ENCODE measurements at regions not wholly inside any gene's neighbourhood (a gene's known extent, or its start where the extent isn't known, plus 50 kb on each side); places are given as distances from the start of the nearest gene placed in this dataset.

DNA sequence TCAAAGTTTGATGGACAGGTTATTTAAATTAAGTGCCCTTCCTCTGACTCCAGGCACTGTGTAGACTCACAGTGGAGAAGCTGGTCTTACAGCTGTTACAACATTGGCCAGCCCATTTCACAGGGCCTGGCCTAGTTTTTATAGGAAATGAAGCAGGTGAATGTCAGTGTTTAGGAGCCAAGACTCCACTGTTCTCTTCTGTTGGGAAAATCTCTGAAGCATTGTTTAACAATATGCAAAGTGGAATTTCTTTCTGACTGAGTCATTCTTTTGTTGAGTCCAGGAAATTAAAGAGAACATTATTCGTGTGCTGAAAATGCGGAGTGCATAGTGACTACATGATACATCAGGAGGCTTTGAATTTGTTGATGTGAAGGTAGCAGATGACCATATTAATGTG lies 64.7 kb downstream of the ARRDC4 start:
- ChIA-PET CTCF (no interaction called here), POLR2A (no interaction called here)
- Mint-ChIP-seq H3K27ac (no peak overlapping the region), H3K9me3 (peaks cover 3% of the 10 kb centered on the region), H3K4me1 (no peaks in the 10 kb centered on the region), H3K4me3 (no peak overlapping the region), H3K27me3 (no peaks in the 10 kb centered on the region), H3K36me3 (ENCODE audit: low read depth) (no peaks in the 10 kb centered on the region)
- no peak for DNase-seq

GRCh38 chr15:98034731-98035130 lies 74.2 kb downstream of the ARRDC4 start:
- Mint-ChIP-seq H3K36me3 (ENCODE audit: low read depth) (no peaks in the 10 kb centered on the region), H3K9me3 (no peaks in the 10 kb centered on the region), H3K4me1 (no peaks in the 10 kb centered on the region), H3K27ac (no peak overlapping the region), H3K4me3 (no peak overlapping the region), H3K27me3 (no peaks in the 10 kb centered on the region)
- ChIA-PET POLR2A (no interaction called here), CTCF (interaction anchor here (0.7 kb wide), 1 partner anchor 285 kb away, joined by 5 read pairs; no protein-coding TSS in a partner anchor)
- no peak for DNase-seq

DNA sequence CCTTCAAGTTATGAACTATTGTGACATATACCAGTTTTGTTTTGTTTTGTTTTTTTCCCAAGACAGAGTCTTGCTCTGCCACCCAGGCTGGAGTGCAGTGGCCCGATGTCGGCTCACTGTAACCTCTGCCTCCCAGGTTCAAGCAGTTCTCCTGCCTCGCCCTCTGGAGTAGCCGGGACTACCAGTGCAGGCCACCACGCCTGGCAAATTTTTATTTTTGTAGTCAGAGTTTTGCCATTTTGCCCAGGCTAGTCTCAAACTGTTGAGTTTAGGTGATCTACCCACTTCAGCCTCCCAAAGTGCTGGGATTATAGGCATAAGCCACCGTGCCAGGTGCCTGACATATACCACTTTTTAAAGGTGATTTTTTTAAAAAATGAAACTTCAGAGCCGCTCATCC lies 74.6 kb downstream of the ARRDC4 start:
- no peak overlapping the region for H3K4me3 Mint-ChIP-seq
- ChIA-PET CTCF (interaction anchor here (0.7 kb wide), 1 partner anchor 285 kb away, joined by 5 read pairs; no protein-coding TSS in a partner anchor), POLR2A (no interaction called here)
- no peak overlapping the region for H3K27ac Mint-ChIP-seq
- no peaks in the 10 kb centered on the region for H3K4me1 Mint-ChIP-seq
- H3K27me3 Mint-ChIP-seq = no peaks in the 10 kb centered on the region
- H3K9me3 Mint-ChIP-seq = no peaks in the 10 kb centered on the region
- DNase-seq = no peak
- H3K36me3 Mint-ChIP-seq (ENCODE audit: low read depth) = no peaks in the 10 kb centered on the region

GRCh38 chr15:98035577-98036010 lies 75.1 kb downstream of the ARRDC4 start:
- CTCF ChIA-PET = no interaction called here
- no peak overlapping the region for H3K27ac Mint-ChIP-seq
- POLR2A ChIA-PET = no interaction called here
- no peaks in the 10 kb centered on the region for H3K9me3 Mint-ChIP-seq
- no peaks in the 10 kb centered on the region for H3K4me1 Mint-ChIP-seq
- no peaks in the 10 kb centered on the region for H3K27me3 Mint-ChIP-seq
- no peak for DNase-seq
- no peak overlapping the region for H3K4me3 Mint-ChIP-seq
- no peaks in the 10 kb centered on the region for H3K36me3 Mint-ChIP-seq (ENCODE audit: low read depth)

GRCh38 chr15:98039596-98039995 lies 79.1 kb downstream of the ARRDC4 start:
- Mint-ChIP-seq H3K4me3 (no peak overlapping the region), H3K36me3 (ENCODE audit: low read depth) (no peaks in the 10 kb centered on the region), H3K4me1 (no peaks in the 10 kb centered on the region), H3K27ac (no peak overlapping the region), H3K27me3 (no peaks in the 10 kb centered on the region), H3K9me3 (no peaks in the 10 kb centered on the region)
- POLR2A ChIA-PET = no interaction called here
- CTCF ChIA-PET = no interaction called here
- no peak for DNase-seq

DNA sequence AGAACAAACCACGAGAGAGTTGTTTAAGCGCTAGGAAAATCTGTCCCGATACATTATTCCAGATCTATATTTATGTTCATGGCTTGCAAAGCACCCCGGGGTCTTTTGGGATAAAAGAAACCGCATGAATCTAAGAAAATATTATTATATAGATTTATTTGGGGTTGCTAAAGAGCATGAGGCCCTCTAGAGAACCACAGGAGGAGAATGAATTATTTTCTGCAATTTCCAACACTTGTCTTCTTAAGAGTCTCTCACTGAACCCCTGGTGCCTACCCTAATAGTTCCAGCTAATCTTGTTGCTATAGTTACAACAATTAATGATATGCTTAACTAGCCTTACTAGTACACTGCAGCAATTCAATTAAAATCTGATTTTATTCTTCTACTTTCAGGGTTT lies 79.6 kb downstream of the ARRDC4 start:
- H3K36me3 Mint-ChIP-seq (ENCODE audit: low read depth) = no peaks in the 10 kb centered on the region
- ChIA-PET CTCF (no interaction called here), POLR2A (no interaction called here)
- H3K4me3 Mint-ChIP-seq = no peak overlapping the region
- no peaks in the 10 kb centered on the region for H3K4me1 Mint-ChIP-seq
- H3K27me3 Mint-ChIP-seq = no peaks in the 10 kb centered on the region
- DNase-seq = no peak
- no peaks in the 10 kb centered on the region for H3K9me3 Mint-ChIP-seq
- no peak overlapping the region for H3K27ac Mint-ChIP-seq

DNA sequence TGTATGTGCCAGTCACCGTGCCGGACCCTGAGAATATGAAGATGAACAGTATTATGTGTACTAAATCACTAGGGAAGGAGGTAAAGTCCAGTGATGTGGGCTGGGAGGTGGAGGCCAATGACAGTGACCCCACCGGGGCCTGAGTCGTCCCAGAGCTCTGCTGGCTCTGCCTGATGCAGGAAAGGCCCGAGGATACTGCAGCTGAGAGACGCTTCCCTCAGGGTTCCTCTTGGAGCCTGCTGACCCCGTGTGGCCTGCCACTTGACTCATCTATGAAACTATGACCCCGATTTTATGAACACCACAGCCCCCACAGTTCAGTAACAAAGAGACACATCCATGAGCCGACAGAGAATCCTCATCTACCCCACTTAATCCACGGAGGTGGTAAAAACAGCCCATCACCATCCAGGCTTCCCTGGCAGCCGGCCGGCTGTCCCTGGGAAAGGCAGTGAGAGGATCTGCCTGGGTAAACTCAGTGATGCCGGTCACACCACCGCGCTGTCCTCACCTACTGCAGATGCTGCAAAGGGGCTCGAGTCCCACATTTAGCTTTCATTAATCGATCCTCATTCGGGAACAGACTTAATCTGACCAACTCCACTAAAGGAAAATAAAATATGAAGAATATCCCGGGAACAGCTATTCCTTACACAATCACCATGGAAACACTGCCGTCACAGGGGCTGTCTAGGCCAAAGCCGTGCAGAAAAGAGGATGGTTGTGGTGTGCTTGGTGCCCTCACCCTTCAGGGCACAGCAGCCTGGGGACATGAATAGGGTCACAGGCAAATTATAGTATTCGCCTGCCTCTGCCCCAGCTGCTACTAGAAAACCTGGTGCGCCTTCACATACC lies 82.9 kb downstream of the ARRDC4 start:
- Mint-ChIP-seq H3K36me3 (ENCODE audit: low read depth) (no peaks in the 10 kb centered on the region), H3K27ac (no peak overlapping the region), H3K27me3 (no peaks in the 10 kb centered on the region), H3K9me3 (no peaks in the 10 kb centered on the region), H3K4me1 (no peaks in the 10 kb centered on the region), H3K4me3 (no peak overlapping the region)
- CTCF ChIA-PET = no interaction called here
- no peak for DNase-seq
- POLR2A ChIA-PET = no interaction called here

DNA sequence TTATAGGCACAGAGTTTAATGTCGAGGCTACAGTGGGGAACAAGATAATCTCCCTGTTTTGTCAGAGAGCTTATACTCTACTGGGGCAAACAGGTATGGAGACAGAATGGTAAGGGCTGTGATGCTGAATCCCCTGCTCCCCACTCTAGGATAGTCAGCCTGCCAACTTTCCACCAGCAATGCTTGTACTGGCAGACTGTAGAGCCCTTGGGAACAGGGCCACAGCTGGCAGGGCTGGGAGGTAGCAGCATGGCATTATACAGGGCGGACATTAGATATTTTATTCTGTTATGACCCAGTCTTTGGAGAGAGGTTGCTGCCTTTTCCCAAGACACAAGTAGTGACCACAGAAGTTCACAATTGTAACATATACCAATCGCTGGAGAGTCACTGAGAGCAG lies 91.2 kb downstream of the ARRDC4 start:
- Mint-ChIP-seq H3K36me3 (ENCODE audit: low read depth) (no peaks in the 10 kb centered on the region), H3K27ac (no peak overlapping the region), H3K4me3 (no peak overlapping the region), H3K27me3 (no peaks in the 10 kb centered on the region), H3K9me3 (peaks cover 4% of the 10 kb centered on the region), H3K4me1 (no peaks in the 10 kb centered on the region)
- CTCF ChIA-PET = interaction anchor here (1.0 kb wide), 1 partner anchor 31 kb away, joined by 3 read pairs; no protein-coding TSS in a partner anchor
- no peak for DNase-seq
- POLR2A ChIA-PET = no interaction called here

- Mint-ChIP-seq H3K4me3 (no peak overlapping the region), H3K9me3 (peaks cover 8% of the 10 kb centered on the region), H3K36me3 (ENCODE audit: low read depth) (no peaks in the 10 kb centered on the region), H3K4me1 (no peaks in the 10 kb centered on the region), H3K27me3 (no peaks in the 10 kb centered on the region), H3K27ac (no peak overlapping the region)
- ChIA-PET CTCF (no interaction called here), POLR2A (no interaction called here)
- no peak for DNase-seq
These were observed 97.0 kb downstream of the ARRDC4 start for GRCh38 chr15:98057453-98057852.

- Mint-ChIP-seq H3K36me3 (ENCODE audit: low read depth) (no peaks in the 10 kb centered on the region), H3K9me3 (peaks cover 2% of the 10 kb centered on the region), H3K4me3 (no peak overlapping the region), H3K4me1 (no peaks in the 10 kb centered on the region), H3K27me3 (no peaks in the 10 kb centered on the region), H3K27ac (no peak overlapping the region)
- no peak for DNase-seq
- ChIA-PET POLR2A (no interaction called here), CTCF (interaction anchor here (0.6 kb wide), 1 partner anchor 480 kb away, joined by 3 read pairs; no protein-coding TSS in a partner anchor)
These were observed 102.4 kb downstream of the ARRDC4 start for GRCh38 chr15:98062869-98063268.

- Mint-ChIP-seq H3K4me1 (no peaks in the 10 kb centered on the region), H3K9me3 (peaks cover 2% of the 10 kb centered on the region), H3K4me3 (no peak overlapping the region), H3K27me3 (no peaks in the 10 kb centered on the region), H3K36me3 (ENCODE audit: low read depth) (no peaks in the 10 kb centered on the region), H3K27ac (no peak overlapping the region)
- no peak for DNase-seq
- ChIA-PET POLR2A (no interaction called here), CTCF (no interaction called here)
These were observed 102.8 kb downstream of the ARRDC4 start for GRCh38 chr15:98063315-98063714.

- Mint-ChIP-seq H3K9me3 (no peaks in the 10 kb centered on the region), H3K4me1 (no peaks in the 10 kb centered on the region), H3K36me3 (ENCODE audit: low read depth) (no peaks in the 10 kb centered on the region), H3K27me3 (no peaks in the 10 kb centered on the region), H3K27ac (no peak overlapping the region), H3K4me3 (no peak overlapping the region)
- ChIA-PET POLR2A (no interaction called here), CTCF (no interaction called here)
- DNase-seq = no peak
These were observed 103.4 kb downstream of the ARRDC4 start for GRCh38 chr15:98063871-98064270.

DNA sequence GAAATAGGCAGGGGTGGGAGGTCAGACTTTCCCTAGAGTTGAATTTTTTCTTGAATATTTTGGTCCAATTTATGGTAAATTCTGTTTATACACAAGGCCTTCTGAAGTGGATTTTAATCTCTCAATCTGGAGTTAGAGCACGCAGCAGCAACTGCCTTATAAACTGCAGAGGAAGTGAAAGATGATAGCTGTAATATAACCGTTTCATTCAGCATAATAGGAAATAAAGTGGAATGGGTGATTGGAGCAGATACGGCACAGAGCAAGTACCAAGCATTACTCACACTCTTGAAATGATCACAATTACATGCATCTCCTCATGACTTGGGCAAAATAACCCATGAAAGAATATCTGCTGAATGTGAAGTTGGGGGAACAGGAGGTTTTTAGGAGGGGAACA lies 106.8 kb downstream of the ARRDC4 start:
- POLR2A ChIA-PET = no interaction called here
- CTCF ChIA-PET = no interaction called here
- no peaks in the 10 kb centered on the region for H3K9me3 Mint-ChIP-seq
- no peaks in the 10 kb centered on the region for H3K36me3 Mint-ChIP-seq (ENCODE audit: low read depth)
- no peak overlapping the region for H3K27ac Mint-ChIP-seq
- no peak overlapping the region for H3K4me3 Mint-ChIP-seq
- DNase-seq = no peak
- H3K4me1 Mint-ChIP-seq = no peaks in the 10 kb centered on the region
- no peaks in the 10 kb centered on the region for H3K27me3 Mint-ChIP-seq

DNA sequence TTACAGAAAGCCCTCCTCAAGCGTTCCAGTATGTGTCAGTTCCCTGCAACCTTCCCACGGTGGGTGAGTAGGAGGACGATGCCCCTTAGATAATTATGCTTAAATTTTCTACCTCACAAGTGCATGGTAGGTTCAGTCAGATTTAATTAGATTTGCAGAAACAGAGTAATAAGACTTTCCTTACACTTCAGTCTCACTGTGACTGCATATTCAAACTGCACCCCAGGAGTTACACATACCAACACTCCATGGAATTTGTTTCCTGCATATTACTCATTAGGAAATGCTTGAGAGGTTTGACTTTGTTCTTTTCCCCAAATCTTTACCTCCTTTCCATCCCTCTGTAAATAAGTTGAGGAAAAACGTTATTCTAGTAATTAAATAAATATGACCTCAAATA lies 108.8 kb downstream of the ARRDC4 start:
- no peak overlapping the region for H3K4me3 Mint-ChIP-seq
- DNase-seq = no peak
- H3K9me3 Mint-ChIP-seq = no peaks in the 10 kb centered on the region
- H3K4me1 Mint-ChIP-seq = no peaks in the 10 kb centered on the region
- ChIA-PET CTCF (no interaction called here), POLR2A (no interaction called here)
- no peak overlapping the region for H3K27ac Mint-ChIP-seq
- no peaks in the 10 kb centered on the region for H3K36me3 Mint-ChIP-seq (ENCODE audit: low read depth)
- peaks cover 7% of the 10 kb centered on the region for H3K27me3 Mint-ChIP-seq

All from activated CD4-positive, alpha-beta T cell treated with anti-CD3 and anti-CD28 coated beads, Interleukin-2, amount 10 ng/mL, durations not matched to agents 7 days and 5 days (primary cell).